Trophoblast cell (in vitro differentiated cells and primary cell): ENCODE measurements at regions not wholly inside any gene's neighbourhood (a gene's known extent, or its start where the extent isn't known, plus 50 kb on each side); places are given as distances from the start of the nearest gene placed in this dataset.
A peak's percentile ranks its signal among the peaks of the same experiment; 100 is the strongest.

ENCODE experiments used
- DNase-seq, 2 donors: peaks; one replicate each; pipeline ENCODE4 v3.0.0-alpha.2; 2016
- H2AFZ ChIP-seq: 2 replicates; pipeline ENCODE4 v1.6.1; 2013; ENCODE audit warnings: low read length, moderate library complexity, mild to moderate bottlenecking; ENCODE audit not compliant: insufficient read depth, poor library complexity
- H2AK5ac ChIP-seq: 2 replicates; pipeline ENCODE4 v1.6.1; 2013; ENCODE audit warnings: mild to moderate bottlenecking, low read length
- H2BK120ac ChIP-seq: 2 replicates; pipeline ENCODE4 v1.6.1; 2013; ENCODE audit warnings: low read length, mild to moderate bottlenecking, moderate library complexity; ENCODE audit not compliant: insufficient read depth, poor library complexity
- H2BK12ac ChIP-seq: 2 replicates; pipeline ENCODE4 v1.6.1; 2013; ENCODE audit warnings: mild to moderate bottlenecking, low read length, moderate library complexity
- H2BK5ac ChIP-seq: 2 replicates; pipeline ENCODE4 v1.6.1; 2013; ENCODE audit warnings: low read length, low read depth, moderate library complexity, mild to moderate bottlenecking; ENCODE audit not compliant: poor library complexity
- H3K14ac ChIP-seq: 2 replicates; pipeline ENCODE4 v1.6.1; 2013; ENCODE audit warnings: mild to moderate bottlenecking, low read length
- H3K18ac ChIP-seq: 2 replicates; pipeline ENCODE4 v1.6.1; 2013; ENCODE audit warnings: mild to moderate bottlenecking, low read length
- H3K23ac ChIP-seq: 2 replicates; pipeline ENCODE4 v1.6.1; 2013; ENCODE audit warnings: low read length
- H3K27ac ChIP-seq: 2 replicates; pipeline ENCODE4 v1.5.1; 2013; ENCODE audit warnings: low read depth, mild to moderate bottlenecking, inconsistent platforms, low read length, moderate library complexity
- H3K27me3 ChIP-seq: 2 replicates; pipeline ENCODE4 v1.6.1; 2013; ENCODE audit warnings: inconsistent platforms, mild to moderate bottlenecking, low read length, moderate library complexity; ENCODE audit not compliant: insufficient read depth
- H3K36me3 ChIP-seq, 2 experiments: 1 replicate in 1 of 2; 2 replicates in 1 of 2; pipeline ENCODE4 v1.6.1; 2013; ENCODE audit warnings: low read length in 2 of 2, mild to moderate bottlenecking in 2 of 2, moderate library complexity in 1 of 2; ENCODE audit not compliant: insufficient read depth in 2 of 2, control insufficient read depth in 1 of 2
- H3K4ac ChIP-seq: 2 replicates; pipeline ENCODE4 v1.6.1; 2013; ENCODE audit warnings: low read depth, mild to moderate bottlenecking, low read length, moderate library complexity
- H3K4me1 ChIP-seq, 2 experiments: 1 replicate in 1 of 2; 2 replicates in 1 of 2; pipeline ENCODE4 v1.6.1; 2013; ENCODE audit warnings: low read length in 2 of 2, mild to moderate bottlenecking in 2 of 2, moderate library complexity in 1 of 2; ENCODE audit not compliant: insufficient read depth in 2 of 2, control insufficient read depth in 1 of 2
- H3K4me2 ChIP-seq: 2 replicates; pipeline ENCODE4 v1.6.1; 2013; ENCODE audit warnings: inconsistent platforms, mild to moderate bottlenecking, low read length, moderate library complexity
- H3K4me3 ChIP-seq: 2 replicates; pipeline ENCODE4 v1.5.1; 2013; ENCODE audit warnings: mild to moderate bottlenecking, low read depth, low read length, inconsistent platforms
- H3K79me1 ChIP-seq: one replicate; pipeline ENCODE4 v1.6.1; 2013; ENCODE audit warnings: low read length
- H3K79me2 ChIP-seq: 2 replicates; pipeline ENCODE4 v1.6.1; 2013; ENCODE audit warnings: low read length, mild to moderate bottlenecking; ENCODE audit not compliant: control insufficient read depth, insufficient read depth, poor library complexity
- H3K9ac ChIP-seq: 2 replicates; pipeline ENCODE4 v1.6.1; 2013; ENCODE audit warnings: mild to moderate bottlenecking, low read length
- H3K9me3 ChIP-seq: 2 replicates; pipeline ENCODE4 v1.6.1; 2013; ENCODE audit warnings: low read depth, mild to moderate bottlenecking, control low read depth, inconsistent platforms, low read length; ENCODE audit not compliant: insufficient read depth
- H4K12ac ChIP-seq: 2 replicates; pipeline ENCODE4 v1.6.1; 2013; ENCODE audit warnings: low read depth, mild to moderate bottlenecking, low read length, moderate library complexity
- H4K8ac ChIP-seq: 2 replicates; pipeline ENCODE4 v1.6.1; 2013; ENCODE audit warnings: low read depth, mild to moderate bottlenecking, low read length, moderate library complexity
- H4K91ac ChIP-seq: one replicate; pipeline ENCODE4 v1.6.1; 2013; ENCODE audit warnings: low read depth, mild to moderate bottlenecking, low read length, moderate library complexity
- WGBS: extraction: QIAGEN DNeasy Blood & Tissue Kit; methylation state at CpG from one replicate; pipeline ENCODE4 v1.1.7; 2013; ENCODE audit warnings: missing lambda C conversion rate; ENCODE audit not compliant: insufficient read length, insufficient coverage; ENCODE audit errors: extremely low coverage; 5-methylcytosine and 5-hydroxymethylcytosine counted together

DNA sequence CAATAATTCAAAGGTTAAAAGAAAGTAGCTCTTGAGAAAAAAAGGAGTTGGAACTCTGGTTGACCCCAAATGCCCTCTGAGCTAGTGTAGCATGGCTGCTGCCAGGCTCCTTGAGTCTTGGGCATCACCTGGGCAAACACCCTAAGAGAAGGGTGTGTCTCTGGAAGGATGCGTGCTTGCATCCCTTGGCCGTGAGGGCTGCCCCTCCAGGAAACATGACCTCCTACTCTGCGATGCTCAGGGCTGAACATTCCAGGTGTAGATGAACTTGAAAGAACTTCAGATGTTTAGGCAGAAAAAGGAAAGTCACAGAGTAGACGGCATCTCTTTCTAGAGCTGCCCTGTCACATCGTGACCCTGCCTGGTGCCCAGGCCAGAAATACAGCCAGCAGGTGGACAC is 189.4 kb upstream of the TCERG1L start:
- Histone ChIP-seq H3K36me3 (no peaks in the 10 kb centered on the region), H2BK5ac (no peak overlapping the region), H3K18ac (no peak overlapping the region), H3K4me2 (no peak overlapping the region), H3K23ac (no peak overlapping the region), H3K79me2 (no peaks in the 10 kb centered on the region), H2BK120ac (no peak overlapping the region), H3K4ac (no peak overlapping the region), H3K27ac (no peak overlapping the region), H2AFZ (no peak overlapping the region), H4K8ac (no peak overlapping the region), H3K4me1 (no peaks in the 10 kb centered on the region), H4K91ac (no peak overlapping the region), H3K4me3 (no peak overlapping the region), H4K12ac (no peak overlapping the region), H3K14ac (no peak overlapping the region), H2AK5ac (no peak overlapping the region), H3K9ac (no peak overlapping the region), H3K79me1 (no peaks in the 10 kb centered on the region), H3K9me3 (peaks cover 18% of the 10 kb centered on the region), H2BK12ac (no peak overlapping the region), H3K27me3 (no peaks in the 10 kb centered on the region)
- no peak for DNase-seq
- WGBS: no CpG with 5 or more reads among the region's 5 CpGs

DNA sequence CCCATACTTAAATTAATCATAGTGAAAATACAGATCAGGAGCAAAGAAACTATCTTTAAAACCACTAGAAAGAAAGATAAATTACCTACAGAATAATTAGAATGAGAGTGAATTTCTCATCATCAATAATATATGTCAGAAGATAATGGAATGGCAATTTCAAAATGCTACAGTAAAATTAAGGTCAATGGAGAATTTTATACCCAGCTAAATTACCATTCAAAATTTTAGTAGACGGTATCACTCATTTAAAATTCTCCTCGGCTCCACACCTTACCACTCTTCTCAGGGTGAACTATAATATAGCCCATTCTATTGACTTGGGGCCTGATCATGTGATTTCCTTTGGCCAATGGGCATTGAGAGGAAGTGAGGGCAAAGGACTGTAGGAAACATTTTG is 192.5 kb upstream of the TCERG1L start:
- Histone ChIP-seq H3K27me3 (no peaks in the 10 kb centered on the region), H3K4ac (no peak overlapping the region), H3K9me3 (peaks cover 18% of the 10 kb centered on the region), H2BK12ac (no peak overlapping the region), H3K36me3 (no peaks in the 10 kb centered on the region), H3K4me1 (no peaks in the 10 kb centered on the region), H3K4me3 (no peak overlapping the region), H3K4me2 (no peak overlapping the region), H2BK120ac (no peak overlapping the region), H3K23ac (no peak overlapping the region), H3K18ac (no peak overlapping the region), H2AK5ac (no peak overlapping the region), H3K14ac (no peak overlapping the region), H4K91ac (no peak overlapping the region), H2AFZ (no peak overlapping the region), H2BK5ac (no peak overlapping the region), H3K79me1 (no peaks in the 10 kb centered on the region), H3K9ac (no peak overlapping the region), H4K12ac (no peak overlapping the region), H3K79me2 (no peaks in the 10 kb centered on the region), H3K27ac (no peak overlapping the region), H4K8ac (no peak overlapping the region)
- DNase-seq: no peak
- WGBS: no CpG with 5 or more reads among the region's 2 CpGs

DNA sequence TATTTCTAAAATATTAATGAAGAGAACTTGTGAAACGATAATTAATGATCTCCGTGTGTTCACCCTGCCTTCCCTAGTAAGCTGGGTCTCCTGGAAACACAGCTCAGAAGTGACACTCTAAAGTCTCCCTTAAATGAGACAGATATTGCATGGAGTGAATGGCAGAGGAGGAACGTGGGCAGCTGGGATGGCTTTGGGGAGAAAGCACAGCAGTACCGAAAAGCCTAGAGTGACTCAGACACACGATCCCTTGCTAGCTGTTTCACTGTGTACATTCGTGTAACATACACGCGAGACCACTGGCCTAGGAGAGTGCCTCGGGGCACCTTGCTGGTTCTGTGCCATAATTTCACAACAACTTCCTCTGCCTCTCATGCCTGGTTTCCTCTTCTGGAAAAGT is 199.9 kb upstream of the TCERG1L start:
- no peak for DNase-seq
- Histone ChIP-seq H3K4me2 (no peak overlapping the region), H3K36me3 (no peaks in the 10 kb centered on the region), H3K4me3 (peak overlapping the region; percentile 60), H3K27ac (no peak overlapping the region), H3K14ac (no peak overlapping the region), H3K79me2 (no peaks in the 10 kb centered on the region), H4K12ac (no peak overlapping the region), H3K23ac (no peak overlapping the region), H2BK5ac (no peak overlapping the region), H3K9me3 (peaks cover 12% of the 10 kb centered on the region), H3K27me3 (no peaks in the 10 kb centered on the region), H4K8ac (no peak overlapping the region), H2AK5ac (no peak overlapping the region), H3K9ac (no peak overlapping the region), H2BK120ac (no peak overlapping the region), H3K4me1 (peaks cover 12 to 13% of the 10 kb centered on the region in 2 experiments), H3K4ac (no peak overlapping the region), H3K79me1 (no peaks in the 10 kb centered on the region), H2BK12ac (no peak overlapping the region), H4K91ac (no peak overlapping the region), H3K18ac (no peak overlapping the region), H2AFZ (no peak overlapping the region)
- WGBS: no CpG with 5 or more reads among the region's 9 CpGs

DNA sequence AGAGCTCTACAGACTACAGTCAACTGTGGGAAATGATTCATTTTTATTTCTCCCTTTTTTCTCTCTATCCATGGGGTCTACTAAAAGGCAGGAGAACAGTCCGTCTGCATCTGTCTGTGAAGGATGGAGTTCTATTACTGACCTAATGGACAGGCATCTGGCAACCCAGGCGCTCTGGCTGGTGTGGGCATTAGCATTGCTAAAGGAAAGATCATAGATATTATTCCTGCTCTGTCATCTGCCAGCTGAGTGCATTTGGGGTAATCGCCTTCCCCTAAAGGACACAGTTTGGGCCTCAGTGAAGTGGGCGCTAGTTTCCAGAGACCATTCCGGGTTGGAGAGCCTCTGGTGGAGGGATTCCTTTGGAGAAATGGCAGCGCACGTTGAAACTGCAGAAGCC is 201.3 kb upstream of the TCERG1L start:
- H4K8ac ChIP-seq: no peak overlapping the region
- no peak for DNase-seq
- no peak overlapping the region for H2BK5ac ChIP-seq
- no peak overlapping the region for H3K4ac ChIP-seq
- no peak overlapping the region for H3K9ac ChIP-seq
- no peak overlapping the region for H2AK5ac ChIP-seq
- H3K18ac ChIP-seq: no peak overlapping the region
- H3K79me1 ChIP-seq: no peaks in the 10 kb centered on the region
- peaks cover 12% of the 10 kb centered on the region for H3K9me3 ChIP-seq
- no peak overlapping the region for H3K14ac ChIP-seq
- no CpG with 5 or more reads among the region's 7 CpGs for WGBS
- no peaks in the 10 kb centered on the region for H3K36me3 ChIP-seq
- H2BK120ac ChIP-seq: no peak overlapping the region
- H3K23ac ChIP-seq: no peak overlapping the region
- no peaks in the 10 kb centered on the region for H3K79me2 ChIP-seq
- H3K27ac ChIP-seq: no peak overlapping the region
- no peak overlapping the region for H3K4me3 ChIP-seq
- H4K12ac ChIP-seq: no peak overlapping the region
- H4K91ac ChIP-seq: no peak overlapping the region
- peaks cover 12 to 13% of the 10 kb centered on the region in 2 experiments for H3K4me1 ChIP-seq
- no peaks in the 10 kb centered on the region for H3K27me3 ChIP-seq
- no peak overlapping the region for H2AFZ ChIP-seq
- no peak overlapping the region for H3K4me2 ChIP-seq
- H2BK12ac ChIP-seq: no peak overlapping the region
